GM23338 (cell line): ENCODE measurements at regions not wholly inside any gene's neighbourhood (a gene's known extent, or its start where the extent isn't known, plus 50 kb on each side); places are given as distances from the start of the nearest gene placed in this dataset.

Experiments used
- ATAC-seq: fragments of 200-7000 bp; cut with Tn5 transposase; 3 replicates; pipeline ENCODE4 v1.9.1; 2020
- DNase-seq: peaks from one replicate; pipeline ENCODE4 v3.0.0-alpha.2; 2015; ENCODE audit warnings: low spot score
- H2AFZ ChIP-seq: fragments of 200-600 bp; sonication (generic); 2 replicates; pipeline ENCODE4 v1.8.0; 2016; ENCODE audit warnings: antibody characterized with exemption, mild to moderate bottlenecking, moderate library complexity
- H3F3A ChIP-seq: fragments of 200-600 bp; sonication (generic); replicated peaks from 2 replicates; pipeline ENCODE4 v1.8.0; 2017; ENCODE audit warnings: antibody characterized with exemption, mixed run types, low read depth
- H3K27ac ChIP-seq: fragments of 200-600 bp; sonication (generic); 2 replicates; pipeline ENCODE4 v1.6.1; 2016; ENCODE audit warnings: low read depth
- H3K27me3 ChIP-seq: fragments of 200-600 bp; sonication (generic); 2 replicates; pipeline ENCODE4 v1.8.0; 2016; ENCODE audit warnings: mild to moderate bottlenecking, mixed run types, moderate library complexity; ENCODE audit not compliant: insufficient read depth
- H3K36me3 ChIP-seq: fragments of 200-600 bp; sonication (generic); 2 replicates; pipeline ENCODE4 v1.8.0; 2016; ENCODE audit warnings: mild to moderate bottlenecking; ENCODE audit not compliant: insufficient read depth
- H3K4me1 ChIP-seq: fragments of 200-600 bp; sonication (generic); 2 replicates; pipeline ENCODE4 v1.8.0; 2016; ENCODE audit warnings: mild to moderate bottlenecking, moderate library complexity; ENCODE audit not compliant: insufficient read depth
- H3K4me2 ChIP-seq: fragments of 200-600 bp; sonication (generic); 2 replicates; pipeline ENCODE4 v1.7.1; 2017; ENCODE audit warnings: mixed run types
- H3K4me3 ChIP-seq: fragments of 200-600 bp; sonication (generic); 2 replicates; pipeline ENCODE4 v1.6.1; 2016; ENCODE audit warnings: mixed run types
- H3K79me2 ChIP-seq: fragments of 200-600 bp; sonication (generic); replicated peaks from 2 replicates; pipeline ENCODE4 v1.8.0; 2017; ENCODE audit warnings: mild to moderate bottlenecking; ENCODE audit not compliant: insufficient read depth
- H3K9me2 ChIP-seq: fragments of 200-600 bp; sonication (generic); 2 replicates; pipeline ENCODE4 v1.8.0; 2017; ENCODE audit not compliant: insufficient read depth
- H4K20me1 ChIP-seq: fragments of 200-600 bp; sonication (generic); replicated peaks from 2 replicates; pipeline ENCODE4 v1.8.0; 2017; ENCODE audit warnings: mild to moderate bottlenecking; ENCODE audit not compliant: insufficient read depth
- H3K27ac Mint-ChIP-seq: 2 replicates; pipeline ENCODE4 v1.8.0; 2020; ENCODE audit warnings: inconsistent platforms, mild to moderate bottlenecking, moderate library complexity, mixed read lengths
- H3K27me3 Mint-ChIP-seq: 3 replicates; pipeline ENCODE4 v1.8.0; 2022; ENCODE audit warnings: low read depth, mild to moderate bottlenecking, moderate library complexity, mixed read lengths, inconsistent platforms; ENCODE audit not compliant: insufficient read depth, poor library complexity
- H3K36me3 Mint-ChIP-seq: 3 replicates; pipeline ENCODE4 v1.8.0; 2021; ENCODE audit warnings: low read depth, mild to moderate bottlenecking, inconsistent platforms, moderate library complexity, mixed read lengths
- H3K4me1 Mint-ChIP-seq: 3 replicates; pipeline ENCODE4 v1.8.0; 2020; ENCODE audit warnings: mild to moderate bottlenecking, inconsistent platforms, mixed read lengths
- H3K4me3 Mint-ChIP-seq: 3 replicates; pipeline ENCODE4 v1.8.0; 2021; ENCODE audit warnings: moderate library complexity, mild to moderate bottlenecking, inconsistent platforms, mixed read lengths
- H3K9me3 Mint-ChIP-seq: 3 replicates; pipeline ENCODE4 v1.8.0; 2020; ENCODE audit warnings: moderate library complexity, mild to moderate bottlenecking, inconsistent platforms, mixed read lengths
- CREB1 ChIP-seq: fragments of 250-450 bp; sonication (Bioruptor Pico); IDR thresholded peaks from 2 replicates; pipeline ENCODE4 v1.5.0; 2020; ENCODE audit warnings: low read depth, mild to moderate bottlenecking, moderate library complexity
- CTCF ChIP-seq, 2 experiments: fragments of 200-600 bp in 1 of 2; sonication (generic) in 1 of 2; conservative IDR thresholded peaks; 2 replicates each; pipeline versions ENCODE4 v1.5.1 to v1.6.1; 2016 to 2017; ENCODE audit warnings: antibody characterized with exemption in 2 of 2, low read depth in 2 of 2, mild to moderate bottlenecking in 2 of 2, moderate library complexity in 1 of 2
- ETS1 ChIP-seq: IDR thresholded peaks from 2 replicates; pipeline ENCODE4 v1.6.1; 2016; ENCODE audit warnings: antibody characterized with exemption
- EZH2 ChIP-seq: fragments of 200-600 bp; sonication (generic); IDR thresholded peaks from one replicate; pipeline ENCODE4 v1.8.0; 2017; ENCODE audit warnings: antibody characterized with exemption, mild to moderate bottlenecking, low read depth; ENCODE audit not compliant: unreplicated experiment
- EZH2phosphoT487 ChIP-seq: fragments of 200-600 bp; sonication (generic); IDR thresholded peaks from one replicate; pipeline ENCODE4 v1.8.1; 2018; ENCODE audit warnings: antibody characterized with exemption; ENCODE audit not compliant: unreplicated experiment
- JUNB ChIP-seq: IDR thresholded peaks from one replicate; pipeline ENCODE4 v1.6.1; 2016; ENCODE audit warnings: antibody characterized with exemption; ENCODE audit not compliant: unreplicated experiment
- POLR2AphosphoS5 ChIP-seq: IDR thresholded peaks from 2 replicates; pipeline ENCODE4 v1.6.1; 2016; ENCODE audit warnings: antibody characterized with exemption, low read depth
- TF ChIP-seq, protein P1 (sequence below): IDR thresholded peaks from one replicate; pipeline ENCODE4 v1.6.1; 2018; ENCODE audit warnings: antibody characterized with exemption; ENCODE audit not compliant: unreplicated experiment

- Histone ChIP-seq H3K4me1 (no peaks in the 10 kb centered on the region), H3F3A (no peaks in the 10 kb centered on the region), H3K79me2 (peaks cover 75% of the 10 kb centered on the region), H3K9me2 (no peaks in the 10 kb centered on the region), H3K36me3 (no peaks in the 10 kb centered on the region), H2AFZ (no peak overlapping the region), H3K4me3 (no peak overlapping the region), H3K27me3 (no peaks in the 10 kb centered on the region), H3K27ac (no peak overlapping the region), H3K4me2 (no peak overlapping the region), H4K20me1 (no peaks in the 10 kb centered on the region; the same call in none of the 2 replicates)
- Mint-ChIP-seq H3K27me3 (peaks cover 7% of the 10 kb centered on the region), H3K9me3 (no peaks in the 10 kb centered on the region), H3K27ac (no peak overlapping the region), H3K4me1 (peaks cover 18% of the 10 kb centered on the region), H3K4me3 (no peak overlapping the region), H3K36me3 (peaks cover 31% of the 10 kb centered on the region)
- TF ChIP-seq CTCF (conservative IDR thresholded peaks at IDR 0.05; ENCODE audit: low read depth in 2 of 2): peak; percentile 51 to 76
- TF ChIP-seq, protein P1, sequence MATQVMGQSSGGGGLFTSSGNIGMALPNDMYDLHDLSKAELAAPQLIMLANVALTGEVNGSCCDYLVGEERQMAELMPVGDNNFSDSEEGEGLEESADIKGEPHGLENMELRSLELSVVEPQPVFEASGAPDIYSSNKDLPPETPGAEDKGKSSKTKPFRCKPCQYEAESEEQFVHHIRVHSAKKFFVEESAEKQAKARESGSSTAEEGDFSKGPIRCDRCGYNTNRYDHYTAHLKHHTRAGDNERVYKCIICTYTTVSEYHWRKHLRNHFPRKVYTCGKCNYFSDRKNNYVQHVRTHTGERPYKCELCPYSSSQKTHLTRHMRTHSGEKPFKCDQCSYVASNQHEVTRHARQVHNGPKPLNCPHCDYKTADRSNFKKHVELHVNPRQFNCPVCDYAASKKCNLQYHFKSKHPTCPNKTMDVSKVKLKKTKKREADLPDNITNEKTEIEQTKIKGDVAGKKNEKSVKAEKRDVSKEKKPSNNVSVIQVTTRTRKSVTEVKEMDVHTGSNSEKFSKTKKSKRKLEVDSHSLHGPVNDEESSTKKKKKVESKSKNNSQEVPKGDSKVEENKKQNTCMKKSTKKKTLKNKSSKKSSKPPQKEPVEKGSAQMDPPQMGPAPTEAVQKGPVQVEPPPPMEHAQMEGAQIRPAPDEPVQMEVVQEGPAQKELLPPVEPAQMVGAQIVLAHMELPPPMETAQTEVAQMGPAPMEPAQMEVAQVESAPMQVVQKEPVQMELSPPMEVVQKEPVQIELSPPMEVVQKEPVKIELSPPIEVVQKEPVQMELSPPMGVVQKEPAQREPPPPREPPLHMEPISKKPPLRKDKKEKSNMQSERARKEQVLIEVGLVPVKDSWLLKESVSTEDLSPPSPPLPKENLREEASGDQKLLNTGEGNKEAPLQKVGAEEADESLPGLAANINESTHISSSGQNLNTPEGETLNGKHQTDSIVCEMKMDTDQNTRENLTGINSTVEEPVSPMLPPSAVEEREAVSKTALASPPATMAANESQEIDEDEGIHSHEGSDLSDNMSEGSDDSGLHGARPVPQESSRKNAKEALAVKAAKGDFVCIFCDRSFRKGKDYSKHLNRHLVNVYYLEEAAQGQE: no peak
- DNase-seq: peak; percentile 59
- ATAC-seq: peak; percentile 84
These were observed 65.0 kb downstream of the C9orf152 start for GRCh38 chr9:110142868-110143481.

DNA sequence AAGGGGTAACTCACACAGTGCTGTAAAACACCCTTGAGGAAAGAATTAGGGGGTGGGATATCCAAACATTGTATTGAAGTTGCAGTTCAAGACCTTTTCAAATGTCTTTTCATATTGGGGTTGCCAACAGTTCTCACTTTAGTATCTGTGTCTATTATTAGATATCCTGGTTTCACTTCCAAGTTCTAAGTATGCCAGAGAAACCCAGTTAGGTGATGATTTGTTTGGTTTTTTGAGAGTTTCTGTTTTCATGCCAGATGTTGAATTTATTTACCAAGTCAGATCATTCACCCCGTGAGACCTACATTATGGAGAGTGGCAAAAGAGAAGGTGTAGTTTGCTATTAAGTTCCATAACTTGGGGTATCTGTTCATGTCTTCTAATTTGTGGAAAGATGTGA lies 64.5 kb downstream of the C9orf152 start:
- no peaks in the 10 kb centered on the region; the same call in none of the 2 replicates for H4K20me1 ChIP-seq
- no peak overlapping the region for H3K4me3 ChIP-seq
- no peaks in the 10 kb centered on the region for H3K36me3 ChIP-seq
- no peaks in the 10 kb centered on the region for H3K9me3 Mint-ChIP-seq
- no peak for ATAC-seq
- DNase-seq: no peak
- H3K9me2 ChIP-seq: no peaks in the 10 kb centered on the region
- peaks cover 4% of the 10 kb centered on the region; the same call in 1 of the 2 replicates for H3K4me1 ChIP-seq
- H3K79me2 ChIP-seq: peaks cover 80% of the 10 kb centered on the region
- no peaks in the 10 kb centered on the region for H3F3A ChIP-seq
- H3K27me3 Mint-ChIP-seq: peaks cover 7% of the 10 kb centered on the region
- no peak overlapping the region for H3K27ac Mint-ChIP-seq
- no peak overlapping the region for H2AFZ ChIP-seq
- H3K4me1 Mint-ChIP-seq: peaks cover 24% of the 10 kb centered on the region
- no peaks in the 10 kb centered on the region for H3K27me3 ChIP-seq
- no peak overlapping the region for H3K4me2 ChIP-seq
- no peak overlapping the region for H3K4me3 Mint-ChIP-seq
- TF ChIP-seq ETS1 (no peak), CREB1 (CRISPR knock-in tag) (no peak), EZH2phosphoT487 (no peak), CTCF (conservative IDR thresholded peaks at IDR 0.05; ENCODE audit: low read depth in 2 of 2) (no peak), JUNB (no peak), EZH2 (no peak), POLR2AphosphoS5 (no peak)
- TF ChIP-seq, protein P1: no peak
- H3K36me3 Mint-ChIP-seq: peaks cover 29% of the 10 kb centered on the region
- H3K27ac ChIP-seq: no peak overlapping the region
